ENCODE measurements at regions not wholly inside any gene's neighbourhood (a gene's known extent, or its start where the extent isn't known, plus 50 kb on each side); places are given as distances from the start of the nearest gene placed in this dataset.
A peak's percentile ranks its signal among the peaks of the same experiment; 100 is the strongest.

- Histone ChIP-seq H3K4me1 (ENCODE audit: control insufficient read depth, insufficient read depth, low read length, poor library complexity, severe bottlenecking) (no peaks in the 10 kb centered on the region), H3K4me3 (ENCODE audit: insufficient read depth, low read depth, low read length, poor library complexity, severe bottlenecking) (no peak overlapping the region), H3K27ac (ENCODE audit: insufficient read depth, low read length, poor library complexity, severe bottlenecking) (no peak overlapping the region), H3K27me3 (replicated peaks; ENCODE audit: control insufficient read depth, insufficient read depth, low read length, poor library complexity, severe bottlenecking) (no peaks in the 10 kb centered on the region), H3K9me3 (ENCODE audit: control insufficient read depth, low read length) (no peaks in the 10 kb centered on the region), H3K36me3 (ENCODE audit: control insufficient read depth, insufficient read depth, low read length) (no peaks in the 10 kb centered on the region)
- DNase-seq: no peak
These were observed 180.7 kb downstream of the ADSS2 start for GRCh38 chr1:244271004-244271403.

- H3K4me1 ChIP-seq (ENCODE audit: control insufficient read depth, insufficient read depth, low read length, poor library complexity, severe bottlenecking): no peaks in the 10 kb centered on the region
- no peaks in the 10 kb centered on the region for H3K27me3 ChIP-seq (replicated peaks; ENCODE audit: control insufficient read depth, insufficient read depth, low read length, poor library complexity, severe bottlenecking)
- no peaks in the 10 kb centered on the region for H3K36me3 ChIP-seq (ENCODE audit: control insufficient read depth, insufficient read depth, low read length)
- H3K9me3 ChIP-seq (ENCODE audit: control insufficient read depth, low read length): no peaks in the 10 kb centered on the region
- H3K4me3 ChIP-seq (ENCODE audit: insufficient read depth, low read depth, low read length, poor library complexity, severe bottlenecking): no peak overlapping the region
- H3K27ac ChIP-seq (ENCODE audit: insufficient read depth, low read length, poor library complexity, severe bottlenecking): no peak overlapping the region
- no peak for DNase-seq
These were observed 179.9 kb downstream of the ADSS2 start for GRCh38 chr1:244271691-244272308.

GRCh38 chr1:244272471-244273261 lies 179.0 kb downstream of the ADSS2 start:
- H3K27ac ChIP-seq (ENCODE audit: insufficient read depth, low read length, poor library complexity, severe bottlenecking): no peak overlapping the region
- no peak overlapping the region for H3K4me3 ChIP-seq (ENCODE audit: insufficient read depth, low read depth, low read length, poor library complexity, severe bottlenecking)
- no peaks in the 10 kb centered on the region for H3K9me3 ChIP-seq (ENCODE audit: control insufficient read depth, low read length)

GRCh38 chr1:244273262-244273844 lies 178.4 kb downstream of the ADSS2 start:
- DNase-seq: no peak
- no peak overlapping the region for H3K27ac ChIP-seq (ENCODE audit: insufficient read depth, low read length, poor library complexity, severe bottlenecking)
- no peak overlapping the region for H3K4me3 ChIP-seq (ENCODE audit: insufficient read depth, low read depth, low read length, poor library complexity, severe bottlenecking)
- H3K4me1 ChIP-seq (ENCODE audit: control insufficient read depth, insufficient read depth, low read length, poor library complexity, severe bottlenecking): no peaks in the 10 kb centered on the region
- H3K9me3 ChIP-seq (ENCODE audit: control insufficient read depth, low read length): no peaks in the 10 kb centered on the region
- no peaks in the 10 kb centered on the region for H3K27me3 ChIP-seq (replicated peaks; ENCODE audit: control insufficient read depth, insufficient read depth, low read length, poor library complexity, severe bottlenecking)
- H3K36me3 ChIP-seq (ENCODE audit: control insufficient read depth, insufficient read depth, low read length): no peaks in the 10 kb centered on the region

More at GRCh38 chr1:244272471-244273261, 179.0 kb downstream of the ADSS2 start:
- no peaks in the 10 kb centered on the region for H3K27me3 ChIP-seq (replicated peaks; ENCODE audit: control insufficient read depth, insufficient read depth, low read length, poor library complexity, severe bottlenecking)
- no peaks in the 10 kb centered on the region for H3K4me1 ChIP-seq (ENCODE audit: control insufficient read depth, insufficient read depth, low read length, poor library complexity, severe bottlenecking)
- H3K36me3 ChIP-seq (ENCODE audit: control insufficient read depth, insufficient read depth, low read length): no peaks in the 10 kb centered on the region
- peak; percentile 36 to 57 (median 45) for DNase-seq

- Histone ChIP-seq H3K36me3 (ENCODE audit: control insufficient read depth, insufficient read depth, low read length) (no peaks in the 10 kb centered on the region), H3K4me3 (ENCODE audit: insufficient read depth, low read depth, low read length, poor library complexity, severe bottlenecking) (no peak overlapping the region), H3K27me3 (replicated peaks; ENCODE audit: control insufficient read depth, insufficient read depth, low read length, poor library complexity, severe bottlenecking) (no peaks in the 10 kb centered on the region), H3K4me1 (ENCODE audit: control insufficient read depth, insufficient read depth, low read length, poor library complexity, severe bottlenecking) (no peaks in the 10 kb centered on the region), H3K27ac (ENCODE audit: insufficient read depth, low read length, poor library complexity, severe bottlenecking) (no peak overlapping the region), H3K9me3 (ENCODE audit: control insufficient read depth, low read length) (no peaks in the 10 kb centered on the region)
- no peak for DNase-seq
These were observed 177.7 kb downstream of the ADSS2 start for GRCh38 chr1:244273845-244274619.

GRCh38 chr1:244276646-244277045 lies 175.1 kb downstream of the ADSS2 start:
- DNase-seq: no peak
- Histone ChIP-seq H3K27ac (ENCODE audit: insufficient read depth, low read length, poor library complexity, severe bottlenecking) (no peak overlapping the region), H3K4me3 (ENCODE audit: insufficient read depth, low read depth, low read length, poor library complexity, severe bottlenecking) (no peak overlapping the region), H3K27me3 (replicated peaks; ENCODE audit: control insufficient read depth, insufficient read depth, low read length, poor library complexity, severe bottlenecking) (no peaks in the 10 kb centered on the region), H3K36me3 (ENCODE audit: control insufficient read depth, insufficient read depth, low read length) (no peaks in the 10 kb centered on the region), H3K9me3 (ENCODE audit: control insufficient read depth, low read length) (no peaks in the 10 kb centered on the region), H3K4me1 (ENCODE audit: control insufficient read depth, insufficient read depth, low read length, poor library complexity, severe bottlenecking) (no peaks in the 10 kb centered on the region)

- DNase-seq: no peak
- H3K4me3 ChIP-seq (ENCODE audit: insufficient read depth, low read depth, low read length, poor library complexity, severe bottlenecking): no peak overlapping the region
- H3K36me3 ChIP-seq (ENCODE audit: control insufficient read depth, insufficient read depth, low read length): no peaks in the 10 kb centered on the region
- no peaks in the 10 kb centered on the region for H3K9me3 ChIP-seq (ENCODE audit: control insufficient read depth, low read length)
- H3K27me3 ChIP-seq (replicated peaks; ENCODE audit: control insufficient read depth, insufficient read depth, low read length, poor library complexity, severe bottlenecking): no peaks in the 10 kb centered on the region
- no peaks in the 10 kb centered on the region for H3K4me1 ChIP-seq (ENCODE audit: control insufficient read depth, insufficient read depth, low read length, poor library complexity, severe bottlenecking)
- H3K27ac ChIP-seq (ENCODE audit: insufficient read depth, low read length, poor library complexity, severe bottlenecking): no peak overlapping the region
These were observed 171.5 kb downstream of the ADSS2 start for GRCh38 chr1:244280201-244280600.

- Histone ChIP-seq H3K27me3 (replicated peaks; ENCODE audit: control insufficient read depth, insufficient read depth, low read length, poor library complexity, severe bottlenecking) (no peaks in the 10 kb centered on the region), H3K4me3 (ENCODE audit: insufficient read depth, low read depth, low read length, poor library complexity, severe bottlenecking) (no peak overlapping the region), H3K36me3 (ENCODE audit: control insufficient read depth, insufficient read depth, low read length) (no peaks in the 10 kb centered on the region), H3K27ac (ENCODE audit: insufficient read depth, low read length, poor library complexity, severe bottlenecking) (no peak overlapping the region), H3K9me3 (ENCODE audit: control insufficient read depth, low read length) (no peaks in the 10 kb centered on the region), H3K4me1 (ENCODE audit: control insufficient read depth, insufficient read depth, low read length, poor library complexity, severe bottlenecking) (no peaks in the 10 kb centered on the region)
- no peak for DNase-seq
These were observed 170.8 kb downstream of the ADSS2 start for GRCh38 chr1:244280859-244281258.

- H3K4me1 ChIP-seq (ENCODE audit: control insufficient read depth, insufficient read depth, low read length, poor library complexity, severe bottlenecking): no peaks in the 10 kb centered on the region
- no peaks in the 10 kb centered on the region for H3K27me3 ChIP-seq (replicated peaks; ENCODE audit: control insufficient read depth, insufficient read depth, low read length, poor library complexity, severe bottlenecking)
- no peak for DNase-seq
- no peak overlapping the region for H3K27ac ChIP-seq (ENCODE audit: insufficient read depth, low read length, poor library complexity, severe bottlenecking)
- H3K4me3 ChIP-seq (ENCODE audit: insufficient read depth, low read depth, low read length, poor library complexity, severe bottlenecking): no peak overlapping the region
- no peaks in the 10 kb centered on the region for H3K9me3 ChIP-seq (ENCODE audit: control insufficient read depth, low read length)
- H3K36me3 ChIP-seq (ENCODE audit: control insufficient read depth, insufficient read depth, low read length): no peaks in the 10 kb centered on the region
These were observed 167.9 kb downstream of the ADSS2 start for GRCh38 chr1:244283772-244284171.
